Pancreas (tissue), 10 donors: ENCODE measurements at regions not wholly inside any gene's neighbourhood (a gene's known extent, or its start where the extent isn't known, plus 50 kb on each side); places are given as distances from the start of the nearest gene placed in this dataset.

Experiments
- ATAC-seq, 4 donors: fragments of 200-7000 bp; cut with Tn5 transposase; one replicate each; pipeline versions ENCODE4 v1.8.0 to v1.9.1; 2020; ENCODE audit warnings: mild to moderate bottlenecking in 4 of 4, moderate library complexity in 4 of 4
- DNase-seq, 6 donors: peaks; one replicate each; pipeline ENCODE4 v3.0.0-alpha.2; 2020
- FAIRE-seq: peaks from 2 replicates; lab custom pipeline; 2012; peaks lifted over from hg19 to GRCh38; lab: Jason Lieb, UNC
- H3K27ac ChIP-seq, 4 donors: fragments of 200-600 bp; sonication (generic); 1 replicate in 3 of 4; 2 replicates in 1 of 4; pipeline versions ENCODE4 v1.5.0 to v1.8.0; 2020
- H3K27me3 ChIP-seq, 4 donors: fragments of 200-600 bp; one replicate each; pipeline ENCODE4 v1.8.0; 2021
- H3K36me3 ChIP-seq, 3 donors: fragments of 200-600 bp; sonication (generic) in 1 of 3; one replicate each; pipeline versions ENCODE4 v1.5.0 to v1.8.0; 2020 to 2021
- H3K4me1 ChIP-seq, 3 donors: fragments of 200-600 bp; one replicate each; pipeline ENCODE4 v1.8.0; 2021
- H3K4me3 ChIP-seq, 4 donors: fragments of 200-600 bp; sonication (generic) in 2 of 4; one replicate each; pipeline versions ENCODE4 v1.5.0 to v1.8.0; 2020 to 2021
- H3K9me3 ChIP-seq, 4 donors: fragments of 200-600 bp; one replicate each; pipeline ENCODE4 v1.8.0; 2021
- CTCF ChIP-seq, 4 donors: fragments of 200-600 bp; sonication (generic) in 3 of 4; IDR thresholded peaks; one replicate each; pipeline versions ENCODE4 v1.5.0 to v1.8.0; 2021; ENCODE audit warnings: antibody characterized with exemption in 4 of 4
- WGBS, 2 donors: extraction: QIAGEN DNeasy Blood & Tissue Kit; methylation state at CpG; one replicate each; pipeline ENCODE4 v1.1.7; 2013; 5-methylcytosine and 5-hydroxymethylcytosine counted together
- intact Hi-C, 3 donors: fragments of 100-400 bp; cut with DNase I; formaldehyde crosslinking; loops; one replicate each; pipeline versions ENCODE4 v1.11.1 to v1.14.2; 2022
- donor health status: healthy with polysubstance abuse.
- donor health status: DM: no; HTN: no; CAD: no; lungs with moderate emphysema.
- donor health status: DM: no; HTN: no; CAD: no.
- donor health status: control.
- donor health status: control.
- donor health status: Bipolar disorder and iron deficiency.
- donor health status: DM: yes; HTN: yes; CAD: no.
- donor health status: DM: no; HTN: no; CAD: no.
- donor health status: DM: no; HTN: no; CAD: no.
- donor health status: DM: yes; HTN: yes; CAD: no.

GRCh38 chr11:134485316-134485715 lies 73.3 kb upstream of the B3GAT1 start:
- intact Hi-C loops: no loop called here
- TF ChIP-seq CTCF (IDR thresholded peaks at IDR 0.05): no peak
- H3K4me3 ChIP-seq: no peak overlapping the region
- no peaks in the 10 kb centered on the region for H3K27me3 ChIP-seq
- ATAC-seq: no peak
- H3K9me3 ChIP-seq: no peaks in the 10 kb centered on the region
- no peaks in the 10 kb centered on the region for H3K4me1 ChIP-seq
- 48 to 64% methylated on average over 5 of the region's 5 CpGs for WGBS, 2 donors
- DNase-seq: no peak
- no peak overlapping the region for H3K27ac ChIP-seq
- no peak for FAIRE-seq
- no peaks in the 10 kb centered on the region for H3K36me3 ChIP-seq

- intact Hi-C loops: no loop called here
- H3K27me3 ChIP-seq: no peaks in the 10 kb centered on the region
- no peak overlapping the region for H3K27ac ChIP-seq
- no peak for ATAC-seq
- H3K9me3 ChIP-seq: no peaks in the 10 kb centered on the region
- FAIRE-seq: no peak
- DNase-seq: no peak
- H3K4me1 ChIP-seq: no peaks in the 10 kb centered on the region
- H3K36me3 ChIP-seq: no peaks in the 10 kb centered on the region
- TF ChIP-seq CTCF (IDR thresholded peaks at IDR 0.05): no peak
- 52 to 59% methylated on average over 4 of the region's 4 CpGs for WGBS, 2 donors
- H3K4me3 ChIP-seq: no peak overlapping the region
Observed at GRCh38 chr11:134483857-134484256, 71.8 kb upstream of the B3GAT1 start.

- Histone ChIP-seq H3K4me3 (no peak overlapping the region), H3K9me3 (no peaks in the 10 kb centered on the region), H3K27me3 (no peaks in the 10 kb centered on the region), H3K4me1 (no peaks in the 10 kb centered on the region), H3K27ac (no peak overlapping the region), H3K36me3 (no peaks in the 10 kb centered on the region)
- no peak for TF ChIP-seq CTCF (IDR thresholded peaks at IDR 0.05)
- 75 to 89% methylated on average over 14 of the region's 14 CpGs for WGBS, 2 donors
- FAIRE-seq (no peak), DNase-seq (no peak), ATAC-seq (no peak)
- intact Hi-C loops: no loop called here
Observed at GRCh38 chr11:134483291-134483690, 71.2 kb upstream of the B3GAT1 start.

GRCh38 chr11:134482865-134483264 lies 70.8 kb upstream of the B3GAT1 start:
- ATAC-seq (no peak), FAIRE-seq (no peak), DNase-seq (no peak)
- Histone ChIP-seq H3K36me3 (no peaks in the 10 kb centered on the region), H3K27ac (no peak overlapping the region), H3K27me3 (no peaks in the 10 kb centered on the region), H3K4me3 (no peak overlapping the region), H3K9me3 (no peaks in the 10 kb centered on the region), H3K4me1 (no peaks in the 10 kb centered on the region)
- no peak for TF ChIP-seq CTCF (IDR thresholded peaks at IDR 0.05)
- WGBS, 2 donors: 28 to 43% methylated on average over 2 of the region's 2 CpGs
- intact Hi-C loops: no loop called here

- DNase-seq: no peak
- no peaks in the 10 kb centered on the region for H3K27me3 ChIP-seq
- no peaks in the 10 kb centered on the region for H3K4me1 ChIP-seq
- no peaks in the 10 kb centered on the region for H3K9me3 ChIP-seq
- ATAC-seq: no peak
- intact Hi-C loops: no loop called here
- no peak overlapping the region for H3K27ac ChIP-seq
- TF ChIP-seq CTCF (IDR thresholded peaks at IDR 0.05): no peak
- FAIRE-seq: no peak
- H3K36me3 ChIP-seq: no peaks in the 10 kb centered on the region
- WGBS, 2 donors: 40 to 63% methylated on average over 4 of the region's 4 CpGs
- no peak overlapping the region for H3K4me3 ChIP-seq
Observed at GRCh38 chr11:134481933-134482527, 70.0 kb upstream of the B3GAT1 start.
